GM23338 (cell line): ENCODE measurements at regions not wholly inside any gene's neighbourhood (a gene's known extent, or its start where the extent isn't known, plus 50 kb on each side); places are given as distances from the start of the nearest gene placed in this dataset.

Experiments
- ETS1 ChIP-seq: IDR thresholded peaks from 2 replicates; pipeline ENCODE4 v1.6.1; 2016; ENCODE audit warnings: antibody characterized with exemption
- EZH2 ChIP-seq: fragments of 200-600 bp; sonication (generic); IDR thresholded peaks from one replicate; pipeline ENCODE4 v1.8.0; 2017; ENCODE audit warnings: antibody characterized with exemption, mild to moderate bottlenecking, low read depth; ENCODE audit not compliant: unreplicated experiment
- EZH2phosphoT487 ChIP-seq: fragments of 200-600 bp; sonication (generic); IDR thresholded peaks from one replicate; pipeline ENCODE4 v1.8.1; 2018; ENCODE audit warnings: antibody characterized with exemption; ENCODE audit not compliant: unreplicated experiment
- NANOG ChIP-seq: IDR thresholded peaks from 2 replicates; pipeline ENCODE4 v1.6.1; 2016; ENCODE audit warnings: antibody characterized with exemption, borderline replicate concordance
- REST ChIP-seq: IDR thresholded peaks from one replicate; pipeline ENCODE4 v1.6.1; 2018; ENCODE audit warnings: antibody characterized with exemption; ENCODE audit not compliant: unreplicated experiment
- ZNF331 ChIP-seq: fragments of 250-450 bp; sonication (Bioruptor Pico); IDR thresholded peaks from 2 replicates; pipeline ENCODE4 v1.5.0; 2020; ENCODE audit warnings: low read depth, mild to moderate bottlenecking, moderate library complexity
- ZNF462 ChIP-seq: fragments of 250-450 bp; sonication (Bioruptor Pico); IDR thresholded peaks from 2 replicates; pipeline ENCODE4 v1.5.0; 2020; ENCODE audit warnings: mild to moderate bottlenecking, moderate library complexity

- TF ChIP-seq ZNF462 (CRISPR knock-in tag) (no peak), EZH2 (no peak), ZNF331 (no peak), ETS1 (no peak), REST (no peak), EZH2phosphoT487 (no peak), NANOG (no peak)
These were observed 59.4 kb upstream of the NEO1 start (continued) for GRCh38 chr15:72992841-72993252.
